HG03460 (cell line): ENCODE measurements at regions not wholly inside any gene's neighbourhood (a gene's known extent, or its start where the extent isn't known, plus 50 kb on each side); places are given as distances from the start of the nearest gene placed in this dataset.

ENCODE experiments used
- ATAC-seq: cut with Tn5 transposase; IDR thresholded peaks from one replicate; pipeline ENCODE4 v1.9.1; 2021; ENCODE audit not compliant: unreplicated experiment

DNA sequence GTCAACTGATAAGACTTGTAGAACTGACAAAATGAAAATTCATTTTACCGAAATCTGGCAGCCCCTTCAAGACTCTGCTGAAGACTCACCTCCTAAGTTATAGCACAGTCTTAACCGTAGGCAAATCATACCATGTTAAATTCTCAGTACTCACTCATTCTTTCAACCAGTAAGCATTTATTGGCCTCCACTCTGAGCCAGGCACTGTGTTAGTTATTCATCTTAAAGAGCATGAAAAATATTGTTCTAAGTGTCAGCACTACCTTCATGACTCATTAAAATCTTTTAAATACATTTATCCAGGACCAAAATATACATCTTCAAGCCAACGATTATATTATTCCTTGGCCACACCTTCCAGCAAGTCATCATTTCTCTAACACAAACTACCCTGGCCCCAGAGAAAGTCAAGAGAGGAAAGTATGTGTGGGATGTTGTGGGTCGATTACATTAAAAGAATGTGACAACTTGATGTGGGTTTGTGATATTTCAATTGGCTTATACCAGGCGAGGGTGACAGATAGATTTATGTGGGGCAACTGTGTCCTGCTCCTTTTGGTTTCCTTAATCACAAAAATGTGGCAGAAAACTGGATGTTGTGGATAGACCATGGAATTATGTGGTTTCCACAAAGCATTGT is 55.0 kb downstream of the TMEM30B start:
- ATAC-seq: no peak

DNA sequence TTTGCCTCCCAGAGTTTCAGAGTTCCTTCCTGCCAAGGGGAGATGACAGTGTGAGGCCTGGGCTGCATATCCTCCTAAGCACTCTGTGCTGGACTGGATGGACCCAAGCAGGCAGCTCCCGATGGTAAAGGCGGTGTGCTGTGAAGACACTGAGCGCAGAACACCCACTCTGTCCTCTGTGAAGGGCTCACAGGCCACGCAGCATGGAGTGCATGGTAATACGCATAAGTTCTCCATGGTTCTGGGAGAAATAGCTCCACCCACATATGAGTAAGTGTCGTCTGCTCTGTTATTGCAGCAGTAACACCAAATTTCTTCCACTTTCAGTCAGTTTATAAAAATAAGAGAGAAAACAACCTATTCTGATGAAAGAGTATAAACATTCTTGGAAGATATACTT is 55.8 kb downstream of the TMEM30B start:
- ATAC-seq: no peak

DNA sequence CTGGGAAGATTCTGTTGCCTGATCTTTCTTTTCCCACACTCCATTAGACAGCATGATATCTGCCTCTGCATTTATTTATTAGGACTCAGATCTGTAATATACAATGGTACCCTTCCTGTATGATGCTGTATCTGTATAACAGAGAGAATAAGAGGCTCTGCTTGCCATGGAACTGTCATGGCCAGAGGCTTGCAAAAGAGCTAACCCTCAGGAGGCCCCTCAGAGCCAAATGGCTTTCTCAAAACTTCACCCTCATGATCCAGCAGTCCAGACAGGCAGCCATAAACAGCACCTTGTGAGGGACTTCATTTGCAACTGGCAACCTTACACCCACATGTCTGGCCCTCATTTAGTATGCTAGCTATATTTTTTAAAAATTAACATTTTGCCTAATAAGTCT is 57.6 kb downstream of the TMEM30B start:
- no peak for ATAC-seq

DNA sequence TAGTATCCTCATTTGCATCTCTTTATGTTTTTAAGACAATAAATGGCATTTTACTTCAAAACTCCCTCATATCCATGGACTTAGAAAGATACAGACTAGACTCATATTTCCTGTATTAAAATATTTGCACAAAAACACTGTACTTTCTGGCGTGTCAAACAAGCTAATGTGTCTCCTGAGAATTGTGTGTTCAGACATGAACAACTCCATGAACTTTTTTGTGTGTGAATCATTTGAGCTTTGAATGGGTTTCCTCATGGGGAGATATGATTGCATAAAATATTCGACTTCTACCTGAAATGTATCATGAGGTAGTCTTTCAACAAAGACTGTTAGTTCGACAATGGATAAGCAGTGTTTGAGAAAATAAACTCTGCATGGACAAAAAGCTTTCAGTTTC is 58.8 kb downstream of the TMEM30B start:
- no peak for ATAC-seq

DNA sequence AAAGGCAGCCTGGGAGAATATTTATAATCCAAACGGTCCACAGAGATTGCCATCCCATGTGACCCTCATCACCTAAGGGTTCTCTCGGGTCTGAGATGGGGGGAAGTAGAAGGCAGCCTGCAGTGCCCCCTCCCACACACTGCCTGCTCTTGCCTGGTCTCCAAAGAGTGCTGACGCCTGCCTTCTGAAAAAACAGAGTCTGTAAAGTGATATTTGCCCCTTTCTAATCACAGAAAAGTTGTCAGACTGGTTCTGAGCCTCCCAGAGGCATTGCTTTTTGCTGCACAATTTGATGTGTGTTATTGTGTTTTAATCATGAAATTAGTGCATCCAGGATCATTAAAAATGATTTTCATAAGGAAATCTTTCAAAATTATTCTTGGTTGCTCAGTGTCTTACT is 59.2 kb downstream of the TMEM30B start:
- no peak for ATAC-seq

DNA sequence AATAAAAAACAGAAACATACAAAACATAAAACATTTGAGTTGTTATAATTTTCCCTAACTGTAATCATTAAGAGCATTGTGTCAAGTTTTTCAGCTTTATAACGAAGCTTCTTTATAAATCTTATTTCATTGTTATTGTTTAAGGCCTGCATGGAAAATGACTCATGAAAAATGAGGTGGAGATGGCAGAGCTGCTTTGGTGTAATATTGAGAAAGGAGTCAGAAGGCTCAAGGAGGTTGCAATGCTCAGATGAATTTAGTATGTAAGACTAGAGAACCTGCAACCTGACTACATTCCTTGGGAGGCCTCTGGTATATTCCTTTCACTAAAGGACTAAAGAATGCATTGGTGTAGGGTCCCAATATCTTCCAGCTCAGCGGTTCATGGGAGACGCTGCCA is 61.5 kb downstream of the TMEM30B start:
- ATAC-seq: no peak

DNA sequence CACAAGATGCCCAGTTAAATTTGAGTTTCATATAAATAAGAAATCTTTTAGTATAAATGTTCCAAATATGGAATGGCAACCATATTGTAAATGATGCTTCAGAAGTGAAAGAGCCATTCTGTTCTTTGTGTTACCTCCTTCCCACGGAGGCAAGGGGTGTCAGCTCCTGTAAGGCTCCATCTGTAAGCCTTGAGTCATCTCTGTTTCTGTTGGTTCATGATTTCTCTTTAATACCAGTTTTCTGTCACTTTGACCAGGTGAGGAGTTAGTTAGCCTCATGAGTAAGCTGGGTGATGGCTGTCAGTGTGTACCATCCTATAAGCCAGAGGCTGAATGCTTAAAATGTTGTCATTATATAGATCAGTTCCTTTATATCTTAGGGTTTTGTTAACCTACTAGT is 61.9 kb downstream of the TMEM30B start:
- no peak for ATAC-seq

DNA sequence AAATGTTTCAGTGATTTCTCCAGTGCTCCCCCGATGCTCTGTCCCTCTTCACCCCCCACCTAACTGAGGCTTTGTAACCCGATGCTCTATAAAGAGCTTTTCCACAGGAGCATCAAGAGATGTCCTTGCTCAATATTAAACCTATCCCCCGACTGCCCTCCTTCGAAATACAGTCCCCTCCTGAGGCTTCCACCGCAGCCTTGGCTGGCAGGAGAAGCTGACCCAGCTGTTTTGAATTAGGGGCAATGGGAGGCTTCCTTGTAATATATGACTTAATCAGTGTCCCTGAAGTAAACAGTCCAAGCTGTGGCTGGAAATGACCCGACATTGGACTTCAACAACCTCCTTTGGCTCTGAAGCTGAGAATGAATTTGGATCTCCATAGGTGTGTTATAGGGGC is 62.4 kb downstream of the TMEM30B start:
- ATAC-seq: no peak

DNA sequence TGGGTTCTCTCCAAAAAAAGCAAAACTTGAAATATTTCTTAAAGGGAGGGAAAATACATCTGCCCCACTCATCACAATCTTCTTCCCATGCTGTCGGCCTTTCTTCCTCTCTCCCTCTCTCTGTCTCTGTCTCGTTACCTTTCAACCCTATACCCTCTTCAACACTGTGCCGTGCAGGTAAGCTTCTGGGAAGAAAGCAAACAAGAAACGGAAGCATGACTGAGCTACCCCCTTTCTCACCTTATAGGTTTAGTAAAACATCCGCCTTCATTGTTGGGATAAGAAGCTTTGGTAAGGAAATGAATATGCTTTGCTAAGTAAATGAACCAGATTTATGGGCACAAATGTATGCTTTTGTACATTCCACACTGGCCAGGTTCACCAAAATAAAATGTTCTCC is 63.0 kb downstream of the TMEM30B start:
- ATAC-seq: no peak

DNA sequence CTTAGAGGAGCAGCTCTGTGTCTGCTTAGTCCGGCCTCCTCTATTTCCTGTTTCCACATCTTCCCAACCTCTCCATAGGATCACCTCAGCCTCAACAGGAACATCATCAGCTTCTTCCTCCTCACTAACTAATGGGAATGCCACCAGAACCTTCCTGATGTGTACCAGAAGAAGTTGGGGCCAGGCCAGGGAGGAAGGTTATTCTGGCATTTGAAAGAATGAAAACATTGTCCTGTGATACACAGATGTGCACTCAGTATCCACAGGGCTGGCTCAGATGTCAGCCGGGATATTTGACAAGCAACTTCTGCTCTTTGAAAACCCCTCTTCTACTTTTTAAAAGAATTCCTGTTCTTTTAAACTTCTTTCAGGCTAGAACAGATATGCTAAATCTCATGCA is 63.6 kb downstream of the TMEM30B start:
- no peak for ATAC-seq

DNA sequence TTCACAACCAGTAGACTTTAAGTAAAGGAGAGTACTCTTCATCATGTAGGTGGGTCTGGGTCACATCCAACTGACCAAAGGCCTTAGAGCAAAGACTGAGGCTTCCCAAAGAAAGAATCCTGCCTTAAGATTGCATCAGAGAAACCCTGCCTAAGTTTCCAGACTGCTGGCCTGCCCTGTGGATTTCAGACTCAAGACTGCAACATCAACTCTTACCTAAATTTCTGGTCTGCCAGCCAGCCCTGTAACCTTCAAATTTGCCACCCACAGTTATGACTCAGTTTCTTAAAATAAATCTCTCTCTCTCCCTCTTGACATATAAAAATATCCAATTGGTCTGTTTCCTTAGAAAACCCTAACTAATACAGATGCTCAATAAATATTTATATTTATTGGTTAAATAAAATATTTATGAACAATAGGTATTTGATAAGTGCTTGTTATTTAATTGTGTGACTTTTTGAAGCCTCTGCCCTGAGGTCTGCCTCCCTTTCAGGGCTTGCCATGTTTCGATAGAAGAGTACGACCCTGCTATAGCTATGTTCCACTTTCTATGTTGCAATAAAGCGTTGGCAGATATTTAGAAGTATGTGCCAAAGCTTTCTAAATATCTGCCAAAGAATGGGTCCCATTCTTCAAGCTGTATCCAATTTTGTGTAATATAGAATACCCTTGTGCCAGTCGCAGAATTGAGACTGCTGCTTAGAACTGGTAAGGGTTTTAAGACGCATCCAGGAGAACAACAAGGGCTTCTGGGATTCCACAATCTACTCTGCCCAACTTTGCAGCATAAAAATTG is 65.7 kb downstream of the TMEM30B start:
- no peak for ATAC-seq

DNA sequence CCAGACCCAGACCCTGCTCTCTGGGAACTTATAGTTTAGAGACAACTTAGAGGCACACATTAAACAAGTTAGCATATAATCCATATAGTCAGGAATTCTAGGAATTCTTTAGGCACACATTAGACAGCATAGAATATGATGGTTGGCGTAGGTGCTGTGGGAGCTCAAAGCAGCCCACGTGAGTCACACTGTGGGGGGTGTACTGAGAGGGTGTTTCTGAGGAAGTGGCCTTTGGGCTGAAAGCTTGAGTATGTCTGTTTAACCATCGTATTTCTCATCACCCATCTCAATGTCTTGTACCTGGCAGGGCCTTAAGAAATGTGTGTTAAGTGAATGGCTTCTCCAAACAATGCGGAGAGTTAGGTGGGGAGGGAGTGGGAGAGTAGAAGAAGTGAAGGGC is 67.2 kb downstream of the TMEM30B start:
- ATAC-seq: no peak

DNA sequence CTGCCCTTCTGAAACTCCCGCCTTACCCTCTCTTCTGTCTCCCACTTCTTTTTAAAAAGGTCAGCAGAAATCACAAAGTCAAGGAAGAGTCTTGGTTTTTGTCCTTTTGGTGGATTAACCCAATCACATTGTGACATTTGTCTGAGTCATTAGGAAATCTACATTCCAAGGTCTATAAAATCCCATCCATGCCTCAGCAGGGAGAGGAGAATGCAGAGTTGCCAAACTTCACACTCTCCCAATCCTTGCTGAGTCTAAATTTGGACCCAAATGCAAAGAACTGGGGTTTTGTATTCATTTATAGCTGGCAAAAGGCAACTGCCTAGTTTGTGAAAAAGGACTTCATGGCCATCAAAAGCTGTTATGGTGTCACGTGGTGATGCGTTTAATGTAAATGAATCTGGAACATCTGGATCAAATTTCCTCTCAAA is 67.9 kb downstream of the TMEM30B start:
- no peak for ATAC-seq

DNA sequence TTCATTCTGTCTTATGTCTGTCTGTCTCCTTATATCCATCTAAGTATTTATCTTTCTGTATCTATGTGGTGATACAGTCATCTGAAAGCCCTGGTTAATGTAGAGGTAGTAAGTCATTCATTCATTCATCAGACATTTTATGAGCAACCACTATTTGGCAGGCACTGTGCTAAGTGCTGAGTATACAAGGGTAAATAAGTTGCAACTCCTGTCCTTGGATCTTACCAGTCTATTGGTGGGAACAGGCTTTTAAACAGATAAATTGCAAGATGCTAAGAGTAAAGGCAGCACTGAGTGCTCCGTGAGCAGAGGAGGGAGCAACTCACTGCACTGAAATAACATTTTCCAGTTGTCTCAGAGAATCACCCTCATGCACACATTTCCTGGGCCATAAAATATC is 68.6 kb downstream of the TMEM30B start:
- ATAC-seq: no peak

DNA sequence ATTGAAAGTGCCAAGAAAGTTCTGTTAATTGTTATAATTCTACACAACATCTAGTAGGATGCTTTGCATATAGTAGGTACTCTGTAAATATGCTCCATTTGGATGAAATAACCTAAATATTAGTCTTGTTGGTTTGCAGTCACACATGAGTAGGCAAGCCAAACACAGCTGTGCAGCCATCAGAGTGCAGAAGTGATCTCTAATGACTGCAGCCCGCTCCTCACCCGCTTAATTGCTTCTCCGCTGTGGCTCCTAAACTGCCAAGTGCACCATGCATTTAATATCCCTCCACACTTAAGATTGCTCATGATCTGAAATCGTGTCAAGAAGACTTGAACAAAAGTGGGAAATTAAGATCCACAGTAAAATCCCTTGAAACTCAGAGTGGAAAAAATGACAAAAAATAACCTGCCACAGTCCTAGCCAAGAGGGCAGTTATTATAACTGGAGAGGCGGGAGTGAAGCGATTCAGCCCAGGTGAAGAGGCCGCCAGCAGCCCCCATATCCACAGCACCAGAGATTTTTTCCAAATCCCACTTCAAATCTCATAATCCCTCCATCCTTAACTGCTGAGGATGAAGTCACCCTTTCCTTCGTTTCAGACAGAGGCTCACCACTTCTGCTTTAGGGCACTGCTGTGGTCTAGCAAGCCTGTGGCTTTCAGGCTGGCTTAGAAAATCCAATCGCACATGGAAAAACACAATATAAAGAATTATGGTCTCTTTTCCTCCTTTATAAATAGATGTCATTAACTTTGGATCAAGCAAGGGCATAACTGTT is 69.5 kb downstream of the TMEM30B start:
- no peak for ATAC-seq

DNA sequence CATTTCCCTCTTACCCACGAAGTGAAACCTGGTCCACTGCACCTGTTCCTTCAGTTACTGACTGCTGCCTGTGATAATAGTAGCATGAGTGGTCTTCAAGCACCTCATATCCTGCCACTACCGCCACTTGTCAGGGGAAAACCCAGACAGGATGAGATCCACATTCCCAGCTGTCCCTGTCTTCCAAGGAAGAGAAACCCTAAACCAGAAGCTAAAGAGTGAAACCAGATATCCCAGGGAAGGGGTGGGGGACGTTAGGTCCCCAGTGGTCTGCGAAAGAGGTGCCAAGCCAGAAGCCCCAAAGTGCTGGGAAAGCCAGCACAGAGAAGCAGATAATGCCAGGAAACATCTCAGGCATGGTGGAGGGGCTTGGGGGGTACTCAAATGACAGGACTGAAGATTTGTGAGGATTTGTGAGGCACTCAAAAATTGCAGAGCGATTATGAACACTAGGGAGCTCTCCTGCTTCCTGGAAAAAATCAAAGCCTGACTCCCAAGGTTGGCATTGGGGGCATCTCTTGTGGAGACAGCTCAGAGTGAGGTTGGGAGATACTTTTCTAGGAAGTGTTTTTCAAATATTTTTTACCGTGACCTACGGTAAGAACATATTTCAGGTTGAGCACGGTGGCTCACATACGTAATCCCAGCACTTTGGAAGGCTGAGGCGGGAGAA is 77.9 kb downstream of the TMEM30B start:
- ATAC-seq: no peak

DNA sequence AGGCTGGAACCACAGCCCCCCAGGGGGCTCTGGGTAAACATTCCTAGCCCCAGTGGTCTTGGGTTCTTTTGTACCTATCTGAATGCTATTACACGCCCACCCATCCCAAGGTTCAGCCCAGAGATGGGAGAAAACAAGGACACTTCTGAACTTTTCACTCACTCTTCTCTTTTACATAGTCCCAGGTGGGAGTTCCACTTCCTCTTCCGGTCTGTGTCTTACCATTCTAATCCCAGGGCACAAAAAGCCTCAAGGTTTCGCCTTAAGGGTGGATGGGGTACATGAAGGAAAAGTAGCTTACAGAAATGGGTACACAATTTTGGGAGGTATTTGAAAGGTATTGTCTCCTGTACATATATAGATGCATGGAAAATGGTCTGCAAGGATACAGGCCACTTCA is 79.0 kb downstream of the TMEM30B start:
- no peak for ATAC-seq

DNA sequence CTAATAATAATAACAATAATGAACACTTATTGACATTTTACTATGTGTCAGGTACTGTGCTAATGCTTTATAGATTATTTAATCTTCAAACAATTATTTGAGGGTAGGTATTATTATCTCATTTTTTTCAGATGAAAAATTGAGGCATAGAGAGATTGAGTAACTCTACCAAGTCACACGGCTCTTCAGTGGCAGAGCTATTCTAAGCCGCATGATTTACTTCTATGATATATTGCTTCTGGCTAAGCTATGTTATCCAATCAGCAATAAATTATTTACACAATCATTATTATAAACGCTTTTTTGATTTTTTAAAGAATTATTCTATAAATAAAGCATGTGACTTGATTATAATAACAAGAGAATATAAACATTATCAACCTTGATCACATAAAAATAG is 80.0 kb downstream of the TMEM30B start:
- ATAC-seq: no peak

DNA sequence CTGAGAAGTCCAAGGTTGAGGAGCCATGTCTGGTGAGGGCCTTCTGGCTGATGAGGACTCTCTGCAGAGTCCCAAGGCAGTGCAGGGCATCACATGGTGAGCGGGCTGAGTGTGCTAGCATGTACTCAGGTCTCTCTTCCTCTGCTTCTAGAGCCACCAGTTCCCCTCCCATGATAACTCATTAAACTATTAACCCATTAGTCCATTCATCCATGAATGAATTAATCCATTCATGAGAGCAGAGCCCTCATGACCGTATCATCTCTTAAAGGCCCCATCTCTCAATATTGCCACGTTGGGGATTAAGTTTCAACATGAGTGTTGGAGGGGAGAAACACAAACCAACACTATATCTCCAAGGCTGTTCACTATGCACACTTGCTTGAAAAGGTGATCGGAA is 83.7 kb downstream of the TMEM30B start:
- ATAC-seq: no peak

DNA sequence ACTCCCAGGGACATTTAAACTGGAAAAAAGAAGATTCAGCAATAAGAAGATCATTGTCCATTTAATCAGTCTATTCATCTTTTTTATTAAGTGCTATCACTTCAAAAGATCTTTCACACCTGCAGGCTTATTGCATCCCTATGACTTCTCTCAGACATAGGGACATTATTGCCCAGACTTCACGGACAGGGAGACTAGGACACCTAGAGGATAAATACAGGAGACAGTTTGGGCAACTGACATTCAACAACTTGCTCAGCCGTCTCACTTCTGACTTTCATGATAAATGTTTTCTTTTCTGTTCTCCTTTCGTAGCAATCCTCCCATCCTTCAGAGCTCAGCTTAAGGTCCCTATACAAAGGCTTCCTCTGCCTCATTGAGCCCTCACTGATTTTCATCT is 84.3 kb downstream of the TMEM30B start:
- ATAC-seq: no peak

DNA sequence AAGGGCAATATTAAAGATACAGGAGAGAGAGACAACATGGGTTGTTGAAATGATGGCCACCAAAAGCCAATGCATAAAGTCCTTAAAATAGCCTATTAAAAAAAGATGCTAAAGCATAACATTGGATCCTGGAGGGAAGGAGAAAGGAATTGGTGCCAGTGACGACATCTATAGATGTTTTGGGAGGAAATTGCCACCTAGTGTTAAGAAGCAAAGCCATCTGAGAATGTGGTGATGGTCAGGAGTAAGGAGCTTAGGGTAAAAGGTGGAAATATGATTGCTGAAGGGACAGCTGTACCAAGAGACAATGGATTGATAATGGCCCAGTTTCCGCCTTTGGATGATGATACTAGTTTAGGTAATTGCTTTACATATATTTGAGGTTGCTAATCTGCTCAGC is 85.1 kb downstream of the TMEM30B start:
- ATAC-seq: no peak

DNA sequence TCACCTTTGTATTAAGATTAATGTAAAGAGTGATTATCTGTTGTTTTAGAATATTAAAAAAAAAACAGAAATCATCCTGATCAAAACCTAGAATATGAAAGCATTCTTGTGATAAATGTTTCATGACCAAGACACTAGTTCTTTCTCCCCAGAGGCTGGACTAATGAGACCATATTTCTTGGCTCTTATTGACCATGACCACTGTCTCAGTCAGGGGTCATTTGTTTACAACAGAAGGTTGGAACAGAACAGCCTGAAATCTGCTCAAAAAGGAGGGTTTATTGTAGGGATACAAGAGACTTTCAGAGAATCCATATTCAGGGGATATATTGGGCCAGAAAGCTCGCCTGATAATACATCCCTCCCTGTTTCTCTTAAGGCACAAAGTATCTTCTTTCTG is 87.7 kb downstream of the TMEM30B start:
- no peak for ATAC-seq
